Esophagus squamous epithelium (tissue), 5 donors: ENCODE measurements at regions not wholly inside any gene's neighbourhood (a gene's known extent, or its start where the extent isn't known, plus 50 kb on each side); places are given as distances from the start of the nearest gene placed in this dataset.

ENCODE experiments used
- DNase-seq: peaks from one replicate; lab custom pipeline; 2025; lab: John Stamatoyannopoulos, UW
- H3K27ac ChIP-seq, 4 donors: fragments of 200-600 bp; sonication (generic); one replicate each; pipeline ENCODE4 v1.5.1; 2016 to 2019; ENCODE audit warnings: mild to moderate bottlenecking in 1 of 4
- H3K27me3 ChIP-seq, 4 donors: fragments of 200-600 bp; sonication (generic); 1 replicate in 3 of 4; 2 replicates in 1 of 4; pipeline versions ENCODE4 v1.5.1 to v1.6.0; 2017 to 2021; ENCODE audit warnings: antibody characterized with exemption in 1 of 4
- H3K36me3 ChIP-seq, 3 donors: fragments of 200-600 bp; sonication (generic); one replicate each; pipeline ENCODE4 v1.5.1; 2016 to 2019
- H3K4me1 ChIP-seq, 3 donors: fragments of 200-600 bp; sonication (generic); one replicate each; pipeline ENCODE4 v1.5.1; 2017 to 2019
- H3K4me3 ChIP-seq, 4 donors: fragments of 200-600 bp; sonication (generic); 1 replicate in 3 of 4; 2 replicates in 1 of 4; pipeline ENCODE4 v1.5.1; 2016 to 2019; ENCODE audit warnings: mild to moderate bottlenecking in 2 of 4, moderate library complexity in 1 of 4
- H3K9me3 ChIP-seq, 3 donors: fragments of 200-600 bp; sonication (generic); one replicate each; pipeline ENCODE4 v1.5.1; 2016 to 2019
- POLR2A ChIP-seq, 4 donors: fragments of 450-650 bp; IDR thresholded peaks; one replicate each; pipeline ENCODE4 v1.6.1; 2017; ENCODE audit warnings: antibody characterized with exemption in 4 of 4, mild to moderate bottlenecking in 4 of 4, moderate library complexity in 3 of 4
- WGBS, 2 donors: methylation state at CpG; one replicate each; pipeline ENCODE4 v1.1.5; 2018; 5-methylcytosine and 5-hydroxymethylcytosine counted together
- intact Hi-C: fragments of 100-400 bp; cut with DNase I; formaldehyde crosslinking; loops from one replicate; pipeline ENCODE4 v1.15.0; 2022
- TF ChIP-seq, protein P1 (sequence below), 6 experiments: fragments of 450-650 bp in 4 of 6; fragments of 200-600 bp in 2 of 6; sonication (generic) in 2 of 6; IDR thresholded peaks; one replicate each; pipeline ENCODE4 v1.5.1; 2016 to 2019; ENCODE audit warnings: antibody characterized with exemption in 6 of 6, mild to moderate bottlenecking in 4 of 6, moderate library complexity in 4 of 6
- donor health status: DM: yes; HTN: yes; CAD: no.

DNA sequence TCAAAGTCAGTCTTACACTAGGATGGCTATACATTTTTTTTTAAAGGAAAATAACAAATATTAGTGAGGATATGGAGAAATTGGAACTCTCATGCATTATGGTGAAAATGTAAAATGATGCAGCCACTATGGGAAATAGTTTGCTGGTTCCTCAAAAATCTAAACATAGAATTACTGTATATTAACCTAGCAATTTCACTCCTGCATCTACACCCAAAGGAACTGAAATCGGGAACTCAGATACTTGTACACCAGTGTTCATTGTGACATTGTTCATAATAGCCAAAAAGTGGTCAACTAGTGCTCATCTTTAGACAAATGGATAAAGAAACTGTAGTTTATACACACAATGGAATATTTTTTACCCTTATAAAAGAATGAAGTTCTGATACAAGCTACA lies 110.7 kb downstream of the UTRN start:
- WGBS, 2 donors: 75 to 89% methylated on average over 1 of the region's 1 CpG
- Histone ChIP-seq H3K27me3 (no peaks in the 10 kb centered on the region), H3K27ac (no peak overlapping the region), H3K36me3 (peaks cover 0 to 10% (median 0%) of the 10 kb centered on the region in 3 donors), H3K4me1 (peaks cover 0 to 46% (median 0%) of the 10 kb centered on the region in 3 donors), H3K9me3 (peaks cover 0 to 6% (median 0%) of the 10 kb centered on the region in 3 donors), H3K4me3 (no peak overlapping the region)
- DNase-seq: no peak
- intact Hi-C loops: no loop called here
- TF ChIP-seq POLR2A (IDR thresholded peaks at IDR 0.05): no peak
- TF ChIP-seq, protein P1, sequence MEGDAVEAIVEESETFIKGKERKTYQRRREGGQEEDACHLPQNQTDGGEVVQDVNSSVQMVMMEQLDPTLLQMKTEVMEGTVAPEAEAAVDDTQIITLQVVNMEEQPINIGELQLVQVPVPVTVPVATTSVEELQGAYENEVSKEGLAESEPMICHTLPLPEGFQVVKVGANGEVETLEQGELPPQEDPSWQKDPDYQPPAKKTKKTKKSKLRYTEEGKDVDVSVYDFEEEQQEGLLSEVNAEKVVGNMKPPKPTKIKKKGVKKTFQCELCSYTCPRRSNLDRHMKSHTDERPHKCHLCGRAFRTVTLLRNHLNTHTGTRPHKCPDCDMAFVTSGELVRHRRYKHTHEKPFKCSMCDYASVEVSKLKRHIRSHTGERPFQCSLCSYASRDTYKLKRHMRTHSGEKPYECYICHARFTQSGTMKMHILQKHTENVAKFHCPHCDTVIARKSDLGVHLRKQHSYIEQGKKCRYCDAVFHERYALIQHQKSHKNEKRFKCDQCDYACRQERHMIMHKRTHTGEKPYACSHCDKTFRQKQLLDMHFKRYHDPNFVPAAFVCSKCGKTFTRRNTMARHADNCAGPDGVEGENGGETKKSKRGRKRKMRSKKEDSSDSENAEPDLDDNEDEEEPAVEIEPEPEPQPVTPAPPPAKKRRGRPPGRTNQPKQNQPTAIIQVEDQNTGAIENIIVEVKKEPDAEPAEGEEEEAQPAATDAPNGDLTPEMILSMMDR (IDR thresholded peaks at IDR 0.05): no peak

- no peak for DNase-seq
- peaks cover 0 to 10% (median 0%) of the 10 kb centered on the region in 3 donors for H3K36me3 ChIP-seq
- peaks cover 0 to 6% (median 0%) of the 10 kb centered on the region in 3 donors for H3K9me3 ChIP-seq
- intact Hi-C loops: no loop called here
- H3K27me3 ChIP-seq: no peaks in the 10 kb centered on the region
- peaks cover 0 to 42% (median 0%) of the 10 kb centered on the region in 3 donors for H3K4me1 ChIP-seq
- H3K4me3 ChIP-seq: no peak overlapping the region
- WGBS, 2 donors: 88 to 94% methylated on average over 4 of the region's 4 CpGs
- TF ChIP-seq POLR2A (IDR thresholded peaks at IDR 0.05): no peak
- TF ChIP-seq, protein P1 (IDR thresholded peaks at IDR 0.05): no peak
- H3K27ac ChIP-seq: no peak overlapping the region
Observed at GRCh38 chr6:144397141-144397540, 112.0 kb downstream of the UTRN start.

GRCh38 chr6:144400321-144400720 lies 115.2 kb downstream of the UTRN start:
- H3K27me3 ChIP-seq: no peaks in the 10 kb centered on the region
- TF ChIP-seq, protein P1 (IDR thresholded peaks at IDR 0.05): no peak
- TF ChIP-seq POLR2A (IDR thresholded peaks at IDR 0.05): no peak
- WGBS, 2 donors: 78 to 91% methylated on average over 5 of the region's 5 CpGs
- peaks cover 0 to 22% (median 0%) of the 10 kb centered on the region in 3 donors for H3K36me3 ChIP-seq
- H3K4me3 ChIP-seq: no peak overlapping the region
- no peak for DNase-seq
- peaks cover 0 to 6% (median 0%) of the 10 kb centered on the region in 3 donors for H3K9me3 ChIP-seq
- H3K4me1 ChIP-seq: peaks cover 0 to 49% (median 4%) of the 10 kb centered on the region in 3 donors
- intact Hi-C loops: no loop called here
- H3K27ac ChIP-seq: peak overlapping the region in 2 of 4 donors; percentile 26 to 53

- WGBS, 2 donors: 95 to 97% methylated on average over 13 of the region's 13 CpGs
- no peak overlapping the region for H3K4me3 ChIP-seq
- H3K4me1 ChIP-seq: peaks cover 0 to 53% (median 4%) of the 10 kb centered on the region in 3 donors
- DNase-seq: no peak
- H3K27ac ChIP-seq: no peak overlapping the region
- TF ChIP-seq, protein P1 (IDR thresholded peaks at IDR 0.05): no peak
- no peak for TF ChIP-seq POLR2A (IDR thresholded peaks at IDR 0.05)
- H3K36me3 ChIP-seq: peaks cover 0 to 22% (median 0%) of the 10 kb centered on the region in 3 donors
- intact Hi-C loops: no loop called here
- H3K9me3 ChIP-seq: peaks cover 0 to 6% (median 0%) of the 10 kb centered on the region in 3 donors
- no peaks in the 10 kb centered on the region for H3K27me3 ChIP-seq
Observed at GRCh38 chr6:144401736-144402733, 116.9 kb downstream of the UTRN start.

DNA sequence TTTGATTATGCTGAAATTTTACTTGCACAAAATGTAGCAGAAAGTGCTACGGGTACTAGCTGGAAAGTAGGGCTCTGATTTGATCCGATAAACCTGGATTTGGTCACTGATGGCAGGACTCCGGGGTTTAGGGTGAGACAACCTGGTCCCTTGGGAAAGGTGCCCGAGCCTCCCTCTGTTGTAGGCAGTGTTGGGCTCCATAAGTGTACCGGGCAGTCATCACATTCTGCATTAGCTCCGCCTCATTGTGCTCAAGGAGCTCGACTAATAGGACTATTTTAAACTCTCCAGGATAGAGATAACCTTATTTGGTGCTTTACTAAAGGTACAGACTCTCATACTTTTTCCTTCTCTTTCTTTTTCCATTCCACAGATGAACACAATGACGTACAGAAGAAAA lies 117.6 kb downstream of the UTRN start:
- TF ChIP-seq, protein P1 (IDR thresholded peaks at IDR 0.05): no peak
- TF ChIP-seq POLR2A (IDR thresholded peaks at IDR 0.05): no peak
- H3K4me1 ChIP-seq: peaks cover 0 to 60% (median 4%) of the 10 kb centered on the region in 3 donors
- H3K36me3 ChIP-seq: peaks cover 0 to 18% (median 0%) of the 10 kb centered on the region in 3 donors
- no peak overlapping the region for H3K4me3 ChIP-seq
- 83 to 90% methylated on average over 6 to 8 of the region's 8 CpGs for WGBS, 2 donors
- intact Hi-C loops: no loop called here
- no peaks in the 10 kb centered on the region for H3K27me3 ChIP-seq
- no peak overlapping the region for H3K27ac ChIP-seq
- DNase-seq: no peak
- H3K9me3 ChIP-seq: peaks cover 0 to 5% (median 0%) of the 10 kb centered on the region in 3 donors
